HG03469 (cell line): ENCODE measurements at regions not wholly inside any gene's neighbourhood (a gene's known extent, or its start where the extent isn't known, plus 50 kb on each side); places are given as distances from the start of the nearest gene placed in this dataset.

Source experiments
- ATAC-seq: cut with Tn5 transposase; IDR thresholded peaks from one replicate; pipeline ENCODE4 v1.9.1; 2021; ENCODE audit warnings: mild to moderate bottlenecking, moderate library complexity, moderate number of reproducible peaks; ENCODE audit not compliant: unreplicated experiment

DNA sequence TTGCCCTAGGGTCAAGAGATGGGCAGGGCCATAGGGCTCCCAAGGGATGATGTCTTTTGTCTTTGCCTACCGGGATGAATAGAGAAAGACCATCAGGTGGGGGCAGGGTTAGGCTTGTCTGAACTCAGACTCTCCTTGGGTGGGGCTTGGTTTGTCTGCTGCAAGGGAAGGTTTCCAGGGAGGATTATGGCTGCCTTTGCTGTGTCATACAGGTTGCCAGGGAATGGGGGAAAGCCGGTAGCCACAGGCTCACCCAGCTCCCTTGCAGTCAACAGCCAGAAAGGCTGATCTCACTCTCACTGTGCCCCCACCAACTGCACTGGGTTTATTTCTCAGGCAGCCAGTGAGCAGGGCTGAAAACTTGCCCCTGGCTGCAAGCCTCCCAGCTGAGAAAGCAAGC is 253.2 kb downstream of the POLR1F start:
- no peak for ATAC-seq

DNA sequence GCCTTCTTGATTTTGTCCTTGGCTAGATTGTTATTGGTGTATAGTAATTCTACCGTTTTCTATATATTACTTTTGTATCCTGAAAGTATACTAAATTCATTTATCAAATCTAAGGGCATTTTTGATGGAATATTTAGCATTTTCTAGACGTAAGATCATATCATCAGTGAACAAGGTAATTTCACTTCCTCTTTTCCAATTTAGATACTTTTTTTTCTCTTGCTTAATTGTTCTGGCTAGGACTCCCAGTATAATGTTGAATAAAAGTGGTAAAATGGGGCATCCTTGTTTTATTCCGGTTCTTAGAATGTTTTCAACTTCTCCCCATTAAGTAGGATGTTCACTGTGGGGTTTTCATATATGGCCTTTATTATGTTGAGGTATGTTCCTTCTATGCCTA is 260.7 kb downstream of the POLR1F start:
- ATAC-seq, result no peak

DNA sequence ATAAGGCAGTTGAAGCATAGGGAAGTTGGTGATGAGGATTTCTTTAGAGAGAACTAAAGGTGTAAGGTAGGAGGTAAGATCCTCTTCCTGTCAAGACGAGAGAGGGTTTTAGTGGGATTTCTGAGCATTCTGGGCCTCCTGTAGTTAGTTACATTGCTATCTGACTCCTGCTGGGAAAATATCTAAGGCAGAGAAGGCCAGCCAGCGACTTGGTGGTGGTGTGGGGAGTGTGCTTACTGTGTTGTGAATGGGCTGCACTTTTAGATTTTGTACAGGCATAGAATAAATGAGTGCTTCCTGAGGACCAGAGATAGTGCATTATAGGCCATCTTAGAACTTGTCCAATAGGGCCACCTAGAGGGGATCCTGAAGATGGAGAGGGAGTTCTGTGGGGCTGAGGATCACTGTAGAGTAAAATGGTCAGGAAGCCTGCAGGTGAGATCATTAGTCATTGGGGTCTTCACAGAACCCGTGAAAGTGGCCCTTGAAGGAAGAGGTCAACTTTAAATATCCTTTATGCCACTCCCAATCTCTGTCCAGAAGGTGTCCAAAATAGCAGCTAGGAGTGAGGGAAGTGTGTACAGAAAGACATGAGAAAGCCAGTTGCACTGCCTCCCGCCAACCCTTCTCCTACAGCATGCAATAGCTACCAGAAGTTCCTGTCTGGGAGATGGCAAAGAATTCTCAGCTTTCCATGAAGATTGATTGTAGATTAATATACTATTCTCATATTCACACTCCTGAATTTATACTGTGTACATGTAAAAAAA is 266.6 kb downstream of the POLR1F start:
- ATAC-seq, result peak; percentile 56

DNA sequence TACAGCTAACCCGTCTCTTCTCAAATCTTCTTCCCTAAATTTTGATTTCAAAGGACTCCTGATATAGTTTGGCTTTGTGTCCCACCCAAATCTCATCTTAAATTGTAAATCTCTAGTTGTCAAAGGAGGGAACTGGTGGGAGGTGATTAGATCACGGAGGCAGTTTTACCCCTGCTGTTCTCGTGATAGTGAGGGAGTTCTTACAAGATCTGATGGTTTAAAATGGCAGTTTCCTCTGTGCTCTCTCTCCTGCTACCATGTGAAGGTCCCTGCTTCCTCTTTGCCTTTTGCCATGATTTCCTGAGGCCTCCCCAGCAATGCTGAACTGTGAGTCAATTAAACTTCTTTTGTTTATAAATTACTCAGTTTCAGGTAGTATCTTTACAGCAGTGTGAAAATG is 269.3 kb downstream of the POLR1F start:
- ATAC-seq, result no peak

DNA sequence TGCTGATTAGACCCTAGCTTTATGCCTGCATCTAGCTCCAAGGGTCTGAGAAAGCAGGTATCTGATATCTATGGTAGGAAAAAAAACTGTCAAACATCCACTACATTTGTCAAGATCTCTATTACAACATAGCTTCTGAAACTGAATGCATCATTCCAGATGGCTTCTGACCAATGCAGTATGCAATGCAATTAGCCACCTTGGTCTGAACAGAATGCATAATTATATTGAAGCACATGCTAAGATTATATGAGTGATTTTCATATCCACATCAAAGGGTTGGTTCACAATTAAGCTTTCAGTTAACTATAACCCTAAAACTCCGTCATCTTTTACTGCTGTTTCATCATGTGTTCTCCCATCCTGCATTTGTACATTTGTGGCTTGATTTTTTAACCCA is 271.4 kb downstream of the POLR1F start:
- no peak for ATAC-seq

DNA sequence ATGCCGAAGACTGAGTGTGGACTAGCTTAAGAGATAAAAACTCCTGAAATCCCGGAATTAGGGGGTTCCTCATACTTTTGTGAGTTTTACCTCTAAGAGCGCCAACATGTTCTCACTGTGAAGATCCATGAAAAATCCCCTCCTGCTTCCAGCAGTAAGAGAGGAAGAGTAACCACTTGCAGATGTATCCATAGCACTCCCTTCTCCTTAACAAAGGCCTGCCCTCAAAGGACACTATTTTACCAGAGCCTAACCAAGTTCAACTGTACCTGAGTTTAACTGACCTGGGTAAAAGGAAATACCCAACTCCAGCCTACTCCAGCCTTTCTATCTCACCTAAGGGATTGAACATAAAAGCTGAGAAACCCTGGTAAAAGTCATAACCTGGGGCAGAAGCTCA is 280.9 kb downstream of the POLR1F start:
- ATAC-seq, result no peak

DNA sequence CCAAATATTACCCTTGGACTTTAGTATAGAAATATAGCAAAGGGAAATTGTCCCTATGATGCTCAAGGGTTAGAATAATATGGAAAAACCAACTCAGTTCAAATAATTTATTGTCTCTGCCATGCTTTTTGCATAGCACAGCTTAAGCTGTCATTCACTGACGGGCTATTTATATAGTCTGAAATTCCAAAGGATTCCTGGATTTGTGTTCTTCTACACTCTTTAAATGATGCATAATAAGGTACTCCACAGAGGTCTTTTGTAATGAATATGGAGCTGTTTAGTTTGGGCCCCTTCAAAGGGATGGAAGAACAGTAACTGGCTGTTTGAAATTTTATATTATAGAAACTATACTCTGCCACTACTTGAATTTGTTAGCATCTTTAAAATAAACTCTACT is 276.6 kb upstream of the FERD3L start:
- no peak for ATAC-seq

DNA sequence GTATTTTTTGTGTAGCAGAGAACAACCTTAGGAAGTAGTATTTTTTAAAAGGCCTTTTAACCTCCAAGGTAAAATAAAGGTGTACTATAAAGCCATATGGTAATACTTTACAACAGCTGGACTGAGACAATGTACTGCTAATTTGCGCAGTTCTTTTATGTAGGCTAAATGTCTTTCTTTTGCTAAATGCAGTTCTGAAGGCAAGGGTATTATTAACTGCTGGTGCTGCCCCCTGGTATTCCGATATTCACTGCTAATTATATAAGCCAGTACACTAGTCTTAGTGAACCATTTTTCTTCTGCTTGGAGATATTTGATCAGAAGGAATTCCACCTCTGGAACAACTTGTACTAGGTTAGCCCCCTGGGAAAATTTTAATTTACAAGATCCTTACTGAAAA is 272.0 kb upstream of the FERD3L start:
- ATAC-seq, result no peak

DNA sequence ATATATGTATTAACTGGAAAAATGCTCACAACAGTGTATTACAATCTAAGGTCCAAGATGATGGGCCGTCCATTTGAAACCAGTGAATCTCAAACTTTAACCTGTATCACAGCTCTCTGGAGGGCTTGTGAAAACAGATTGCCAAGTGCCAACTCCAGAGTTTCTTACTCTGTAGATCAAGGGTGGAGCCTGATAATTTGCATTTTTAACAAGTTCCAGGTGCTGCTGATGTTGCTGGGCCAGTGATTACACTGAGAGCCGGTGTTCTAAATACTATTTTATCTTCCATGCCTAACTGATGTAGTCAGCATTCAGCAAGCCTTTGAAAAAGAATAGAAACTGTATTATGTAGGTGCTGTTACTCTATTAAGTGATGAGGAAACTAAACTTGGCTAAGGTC is 269.9 kb upstream of the FERD3L start:
- no peak for ATAC-seq

DNA sequence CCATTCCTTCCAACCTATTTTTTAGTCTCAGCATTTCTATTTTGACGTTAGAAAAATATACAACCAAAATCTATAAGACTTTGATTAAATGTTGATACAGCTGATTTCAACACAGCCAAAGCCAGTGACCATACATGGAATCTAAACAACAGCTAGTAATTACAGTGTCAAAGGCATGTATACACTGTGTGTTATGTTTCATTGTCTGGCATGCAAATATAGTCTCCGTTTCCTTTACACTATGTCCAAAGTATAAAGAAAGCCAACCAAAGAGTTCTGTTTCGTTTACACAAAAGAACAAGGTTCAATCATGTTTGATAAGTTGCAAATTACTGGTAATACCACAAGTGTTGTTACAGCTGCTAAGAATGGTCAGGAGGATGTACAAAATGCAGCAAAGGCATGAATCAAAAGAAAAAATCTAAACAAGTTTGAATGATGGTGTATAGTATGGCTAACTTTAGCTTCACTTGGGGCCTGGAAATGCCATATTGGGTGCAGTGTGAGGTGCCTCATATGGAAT is 268.3 kb upstream of the FERD3L start:
- ATAC-seq, result no peak

DNA sequence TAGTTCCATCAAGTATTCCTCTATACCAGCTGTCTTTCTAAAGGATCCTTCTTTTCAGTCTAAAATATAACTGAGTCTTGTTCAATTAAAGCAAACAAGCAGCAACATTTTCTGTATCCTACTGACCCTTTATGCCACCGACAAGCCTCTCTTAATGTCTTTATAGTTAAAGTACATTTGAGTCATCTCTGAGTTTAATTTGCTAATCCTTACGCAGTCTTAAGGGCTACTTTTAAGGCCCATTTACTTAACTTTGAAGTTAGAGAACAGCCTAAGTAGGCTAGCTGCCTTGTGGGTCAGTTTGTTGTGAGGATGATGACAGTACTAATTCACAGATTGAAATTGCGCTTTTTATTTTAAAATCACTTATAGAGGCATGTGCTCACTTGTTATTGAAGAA is 265.5 kb upstream of the FERD3L start:
- no peak for ATAC-seq

DNA sequence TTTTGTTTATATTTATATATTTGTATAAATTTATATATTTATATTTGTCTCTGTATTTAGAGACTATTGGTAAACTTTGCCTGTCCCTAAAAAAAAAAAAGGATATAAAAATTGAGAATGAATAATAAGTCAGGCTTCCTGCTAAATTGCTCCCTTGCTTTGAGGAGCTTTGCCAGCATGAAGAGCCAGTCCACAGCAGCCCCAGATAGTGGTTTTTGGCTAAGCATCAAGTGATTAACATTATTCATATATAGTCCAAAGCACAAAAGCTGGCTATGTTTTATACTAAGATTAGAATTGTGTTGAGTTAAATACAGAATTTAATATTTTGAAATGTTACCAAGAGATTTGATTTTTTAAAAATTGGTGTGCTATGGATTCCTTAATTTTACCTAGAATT is 264.9 kb upstream of the FERD3L start:
- no peak for ATAC-seq

DNA sequence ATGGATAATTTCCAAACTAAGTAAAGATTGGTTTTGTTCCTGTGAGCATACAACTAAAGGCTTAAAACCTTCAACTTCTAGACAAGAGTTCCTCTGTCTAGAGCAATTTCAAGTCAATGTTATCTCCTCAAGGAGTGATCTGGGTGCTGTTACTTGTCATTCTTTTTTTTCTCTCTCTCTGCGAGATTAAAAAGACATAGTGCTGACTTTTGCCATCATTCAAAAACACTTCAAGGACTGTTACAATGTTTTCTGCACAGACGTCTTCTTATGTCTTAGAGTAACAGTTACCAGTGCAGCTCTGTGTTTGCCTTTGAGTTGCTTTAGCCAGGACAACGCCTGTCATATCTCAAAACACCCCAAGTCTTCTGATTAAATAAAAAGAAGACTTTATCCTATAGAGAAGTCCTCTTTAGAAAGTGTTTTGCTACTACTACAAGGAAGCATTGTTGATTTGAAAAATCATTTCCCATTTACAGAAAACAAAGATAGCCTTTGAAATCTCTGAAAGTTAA is 263.5 kb upstream of the FERD3L start:
- no peak for ATAC-seq

DNA sequence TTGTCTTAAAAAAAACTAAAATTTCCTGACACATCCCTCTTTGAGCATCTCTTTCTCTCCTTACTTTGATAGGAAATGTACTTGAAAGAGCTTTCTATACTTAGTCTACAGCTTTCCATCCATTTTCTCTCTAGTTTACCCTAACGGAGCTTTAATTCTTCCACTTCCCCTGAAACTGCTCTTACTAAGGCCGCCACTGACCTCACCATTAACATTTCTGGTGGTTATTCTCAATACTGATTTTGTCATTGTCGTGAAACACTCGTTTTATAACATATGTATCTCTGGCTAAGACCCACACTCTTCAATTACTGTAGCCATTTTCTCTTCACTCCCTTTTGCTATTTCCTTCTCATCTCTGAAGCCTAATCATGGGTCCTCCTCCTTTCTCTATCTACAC is 262.0 kb upstream of the FERD3L start:
- ATAC-seq, result no peak

DNA sequence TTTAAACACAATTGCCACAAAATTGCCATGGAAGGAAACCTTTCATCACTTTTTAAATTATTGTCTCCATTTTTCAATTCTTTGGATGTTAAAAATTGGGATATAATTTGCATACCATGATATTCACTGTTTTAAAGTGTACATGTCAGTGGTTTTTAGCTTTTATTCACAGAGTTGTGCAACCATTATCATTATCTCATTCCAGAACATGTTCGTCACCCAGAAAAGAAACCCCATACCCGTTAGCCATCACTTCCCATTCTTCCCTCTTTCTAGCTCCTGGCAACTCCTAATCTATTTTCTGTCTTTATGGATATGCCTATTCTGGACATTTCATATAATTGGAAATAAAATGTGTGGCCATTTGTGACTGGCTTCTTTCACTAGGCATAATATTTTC is 260.3 kb upstream of the FERD3L start:
- ATAC-seq, result no peak

DNA sequence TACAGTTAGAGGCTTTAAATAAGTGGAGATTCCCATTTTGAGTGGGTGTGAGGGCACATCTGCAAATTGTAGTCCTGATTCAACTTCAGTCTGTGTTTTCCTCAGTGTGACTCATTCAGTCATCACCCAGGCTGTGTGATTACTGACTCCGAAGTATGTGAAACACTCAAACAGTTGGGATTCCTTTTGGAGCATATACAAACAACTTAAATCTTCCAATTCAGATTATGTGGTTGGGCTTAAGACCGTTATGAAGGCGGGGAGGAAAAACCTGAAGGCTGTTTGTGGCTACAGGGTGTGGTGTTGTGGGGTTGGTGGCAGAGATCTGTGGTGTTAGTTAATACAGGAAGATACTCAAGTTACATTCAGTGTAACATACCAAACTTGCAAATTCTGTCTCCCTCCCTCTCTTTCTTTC is 259.7 kb upstream of the FERD3L start:
- no peak for ATAC-seq

DNA sequence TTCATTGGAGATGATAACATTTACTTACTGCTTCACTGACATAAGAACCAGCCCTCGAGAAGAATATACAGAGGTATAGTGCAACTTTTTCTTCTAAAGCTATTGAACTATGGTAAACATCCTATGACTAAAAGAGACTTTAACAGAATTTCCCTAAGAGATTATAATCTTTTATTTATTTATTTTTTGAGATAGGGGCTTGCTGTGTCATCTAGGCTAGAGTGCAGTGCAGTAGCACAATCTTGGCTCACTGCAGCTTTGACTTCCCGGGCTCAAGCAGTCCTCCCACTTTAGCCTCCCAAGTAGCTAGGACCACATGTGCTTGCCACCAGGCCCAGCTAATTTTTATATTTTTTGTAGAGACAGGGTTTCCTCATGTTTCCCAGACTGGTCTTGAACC is 258.5 kb upstream of the FERD3L start:
- no peak for ATAC-seq

DNA sequence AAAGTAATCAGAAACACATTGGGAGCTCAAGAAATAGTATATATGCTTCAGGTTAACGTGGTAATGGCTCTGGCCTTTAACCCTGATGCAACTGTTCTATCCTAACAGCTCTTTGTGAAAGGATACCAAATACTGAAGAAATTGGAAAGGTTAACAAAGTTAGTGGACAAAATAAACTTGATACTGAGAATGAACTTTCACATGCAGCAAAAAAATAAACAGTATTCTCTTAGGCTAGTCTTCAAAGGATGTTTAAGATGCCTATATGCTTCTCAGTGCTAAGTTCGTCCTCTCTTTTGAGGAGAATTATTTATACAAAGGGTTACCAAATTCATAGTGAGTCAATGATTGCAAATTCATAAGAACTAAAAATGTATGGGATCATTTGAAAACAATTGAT is 256.2 kb upstream of the FERD3L start:
- no peak for ATAC-seq

DNA sequence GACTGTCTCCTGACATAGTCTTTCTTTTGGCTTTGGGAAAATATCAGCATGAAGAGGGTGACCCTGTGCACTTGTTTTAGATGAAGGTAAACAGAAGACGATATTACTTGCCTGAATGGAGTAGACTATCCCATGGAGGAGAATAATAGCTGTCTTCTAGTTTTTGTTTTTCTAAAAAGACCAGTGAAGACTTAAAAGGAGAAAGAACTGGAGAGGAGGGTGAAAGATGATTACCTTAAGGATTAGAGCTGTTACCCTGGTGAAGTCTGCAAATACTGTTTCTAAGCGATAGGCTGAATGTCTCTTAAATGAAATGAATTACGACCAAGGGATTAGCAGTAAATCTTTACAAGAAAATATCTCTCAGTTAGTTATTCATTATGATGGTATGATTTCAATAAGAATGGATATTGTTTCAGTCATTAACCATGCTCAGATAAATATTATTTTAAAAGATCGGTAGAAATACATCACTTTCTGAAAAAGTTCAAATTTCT is 255.6 kb upstream of the FERD3L start:
- ATAC-seq, result no peak

DNA sequence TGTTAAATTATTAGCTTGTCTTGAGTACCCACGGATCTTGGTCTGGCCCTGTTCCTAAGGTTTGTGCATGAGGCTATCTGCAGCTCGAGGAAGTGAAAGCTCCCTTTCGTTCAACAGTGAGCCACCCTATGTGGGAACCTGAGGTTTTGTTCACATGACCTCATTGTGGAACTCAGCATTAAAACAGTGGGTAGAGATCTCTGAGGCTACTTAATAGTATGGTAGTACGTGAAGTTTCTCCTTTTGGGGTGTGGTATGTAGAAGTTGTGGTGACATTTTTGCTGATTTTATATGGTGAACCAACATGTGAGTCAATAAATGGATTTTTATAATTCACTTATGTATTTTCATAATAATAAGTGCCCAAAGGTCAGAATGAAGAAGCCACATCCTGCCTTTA is 252.7 kb upstream of the FERD3L start:
- peak; percentile 98 for ATAC-seq

DNA sequence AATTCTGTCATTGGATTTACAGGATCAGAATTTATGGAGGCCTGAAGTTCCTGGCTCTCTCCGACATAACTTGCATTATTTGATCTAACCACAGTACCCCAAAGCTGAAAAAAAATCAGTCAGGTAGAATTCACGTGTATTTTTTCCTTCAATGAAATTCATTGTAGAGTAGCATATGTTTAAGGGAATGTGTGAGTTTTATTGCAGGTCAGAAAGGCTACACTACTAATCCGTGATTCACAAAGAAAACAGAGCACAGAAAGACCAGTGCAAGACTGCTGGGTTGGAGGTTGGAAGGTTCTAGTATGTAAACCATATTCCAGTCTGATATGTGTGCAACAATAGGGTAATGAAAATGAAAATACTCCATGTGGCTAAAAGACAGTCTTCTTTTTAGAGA is 247.0 kb upstream of the FERD3L start:
- no peak for ATAC-seq

DNA sequence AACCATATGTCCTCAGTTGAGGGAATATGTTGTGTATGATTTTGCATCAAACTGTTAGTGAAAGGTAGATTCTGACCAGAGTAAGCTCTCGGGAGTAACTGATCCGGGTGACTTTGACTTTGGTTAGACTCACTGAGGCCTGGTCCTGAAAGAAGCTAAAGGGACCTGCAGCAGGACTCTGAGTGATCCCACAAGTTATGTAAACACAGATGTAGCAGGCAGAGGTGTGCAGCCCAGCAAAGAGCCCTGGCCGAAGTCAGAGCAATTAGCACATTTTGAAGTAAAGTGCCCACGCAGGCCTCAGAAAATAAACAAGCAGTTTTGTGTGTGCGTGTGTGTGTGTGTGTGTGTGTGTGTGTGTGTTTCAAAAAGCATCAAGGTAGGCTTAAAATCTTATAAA is 245.6 kb upstream of the FERD3L start:
- no peak for ATAC-seq

DNA sequence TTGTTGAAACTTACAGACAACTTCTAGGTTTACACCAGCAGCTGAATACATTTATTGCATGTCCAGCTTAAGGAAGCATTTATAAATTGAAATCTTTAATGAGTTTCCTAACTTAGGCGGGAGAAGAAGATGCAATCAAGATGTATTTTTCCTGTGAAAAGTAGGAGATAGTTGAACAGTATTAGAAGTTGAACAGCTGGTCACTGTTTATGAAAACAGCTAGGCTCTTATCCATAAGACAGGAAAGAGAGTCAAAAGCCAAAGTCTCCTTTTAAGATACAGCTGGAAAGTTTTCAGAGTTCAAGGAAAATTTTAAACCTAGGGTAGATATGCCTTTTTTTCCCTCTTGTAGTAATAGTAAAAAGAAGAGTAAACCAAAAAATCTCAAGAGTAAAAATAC is 236.1 kb upstream of the FERD3L start:
- ATAC-seq, result no peak
